H1 (cell line): ENCODE measurements at regions not wholly inside any gene's neighbourhood (a gene's known extent, or its start where the extent isn't known, plus 50 kb on each side); places are given as distances from the start of the nearest gene placed in this dataset.

Experiments used
- CTCF ChIA-PET: fragments of 300-600 bp; sonication (Branson Sonifier 250); formaldehyde crosslinking; loops from one replicate; lab custom pipeline; 2021; ENCODE audit not compliant: partially characterized antibody; lab: Charles Lee
- POLR2A ChIA-PET: fragments of 300-600 bp; sonication (Branson Sonifier 250); formaldehyde crosslinking; loops from one replicate; lab custom pipeline; 2021; ENCODE audit warnings: inconsistent platforms; ENCODE audit not compliant: partially characterized antibody; lab: Charles Lee
- DNase-seq, 2 experiments: peaks; one replicate each; pipeline versions ENCODE4 v3.0.0 to v3.0.0-alpha.2; 2010 to 2022; ENCODE audit warnings: low spot score in 2 of 2, low read depth in 1 of 2, mixed read lengths in 1 of 2
- FAIRE-seq: peaks from 2 replicates; lab custom pipeline; 2011; peaks lifted over from hg19 to GRCh38; lab: Jason Lieb, UNC
- H2AFZ ChIP-seq: 2 replicates; pipeline ENCODE4 v1.8.1; 2012; ENCODE audit warnings: low read length, inconsistent platforms
- H2AK5ac ChIP-seq: 2 replicates; pipeline ENCODE4 v1.6.1; 2013; ENCODE audit warnings: low read depth, low read length
- H2BK120ac ChIP-seq: replicated peaks from 2 replicates; pipeline ENCODE3; 2013; ENCODE audit warnings: low read depth, low read length, inconsistent platforms
- H2BK12ac ChIP-seq: 2 replicates; pipeline ENCODE4 v1.6.1; 2013; ENCODE audit warnings: low read depth, low read length
- H2BK15ac ChIP-seq: 2 replicates; pipeline ENCODE4 v1.6.1; 2013; ENCODE audit warnings: low read length
- H2BK20ac ChIP-seq: 2 replicates; pipeline ENCODE4 v1.6.1; 2013; ENCODE audit warnings: low read length
- H2BK5ac ChIP-seq: 2 replicates; pipeline ENCODE4 v1.6.1; 2013; ENCODE audit warnings: low read depth, low read length
- H3K14ac ChIP-seq: 2 replicates; pipeline ENCODE4 v1.6.1; 2013; ENCODE audit warnings: inconsistent platforms; ENCODE audit not compliant: insufficient read length
- H3K18ac ChIP-seq: 2 replicates; pipeline ENCODE4 v1.6.1; 2013; ENCODE audit warnings: low read length; ENCODE audit errors: extremely low read depth
- H3K23ac ChIP-seq: 2 replicates; pipeline ENCODE4 v1.6.1; 2013; ENCODE audit warnings: inconsistent platforms; ENCODE audit not compliant: insufficient read length
- H3K23me2 ChIP-seq: 2 replicates; pipeline ENCODE4 v1.6.1; 2013; ENCODE audit warnings: low read depth, low read length
- H3K27ac ChIP-seq: 2 replicates; pipeline ENCODE4 v1.6.1; 2011; ENCODE audit warnings: low read depth, low read length, inconsistent platforms
- H3K27me3 ChIP-seq, 4 experiments: replicated peaks in 1 of 4; 1 replicate in 1 of 4; 2 replicates in 3 of 4; pipeline versions ENCODE4 v1.6.1 to v1.8.1; 2011 to 2013; ENCODE audit warnings: low read length in 3 of 4, mild to moderate bottlenecking in 3 of 4, inconsistent platforms in 2 of 4, mixed read lengths in 2 of 4, moderate library complexity in 1 of 4; ENCODE audit not compliant: control insufficient read depth in 3 of 4, insufficient read depth in 3 of 4; ENCODE audit errors: extremely low read depth in 1 of 4
- H3K36me3 ChIP-seq, 4 experiments: 2 replicates each; pipeline versions ENCODE4 v1.6.1 to v1.8.1; 2011 to 2013; ENCODE audit warnings: mild to moderate bottlenecking in 4 of 4, low read length in 3 of 4, moderate library complexity in 2 of 4, control low read depth in 1 of 4, inconsistent platforms in 1 of 4; ENCODE audit not compliant: insufficient read depth in 4 of 4, control insufficient read depth in 2 of 4
- H3K4ac ChIP-seq: replicated peaks from 2 replicates; pipeline ENCODE3; 2013; ENCODE audit warnings: low read length, low read depth, mixed read lengths, inconsistent platforms; ENCODE audit not compliant: insufficient read length
- H3K4me1 ChIP-seq, 4 experiments: replicated peaks in 1 of 4; 1 replicate in 1 of 4; 2 replicates in 3 of 4; pipeline versions ENCODE4 v1.6.1 to v1.8.1; 2011 to 2013; ENCODE audit warnings: low read length in 3 of 4, inconsistent platforms in 2 of 4, mixed read lengths in 1 of 4; ENCODE audit not compliant: insufficient read depth in 4 of 4, control insufficient read depth in 3 of 4
- H3K4me2 ChIP-seq, 2 experiments: 2 replicates each; pipeline versions ENCODE4 v1.6.1 to v1.8.1; 2011 to 2013; ENCODE audit warnings: low read depth in 2 of 2, low read length in 2 of 2, control low read depth in 1 of 2, inconsistent platforms in 1 of 2, mild to moderate bottlenecking in 1 of 2; ENCODE audit not compliant: insufficient read depth in 1 of 2
- H3K4me3 ChIP-seq, 4 experiments: fragments of 200-600, 300-600 bp in 1 of 4; sonication (generic), shearing (Covaris generic), sonication (Bioruptor Twin) in 1 of 4; 2 replicates each; pipeline versions ENCODE4 v1.5.1 to v1.8.1; 2011 to 2016; ENCODE audit warnings: low read length in 4 of 4, low read depth in 3 of 4, control low read depth in 2 of 4, inconsistent platforms in 2 of 4, mild to moderate bottlenecking in 2 of 4, mixed read lengths in 1 of 4, moderate library complexity in 1 of 4; ENCODE audit not compliant: insufficient read depth in 2 of 4; ENCODE audit errors: extremely low read depth in 1 of 4
- H3K56ac ChIP-seq: replicated peaks from 2 replicates; pipeline ENCODE3; 2013; ENCODE audit warnings: low read depth, mild to moderate bottlenecking, mixed read lengths, low read length, inconsistent platforms; ENCODE audit not compliant: insufficient read length
- H3K79me1 ChIP-seq: 2 replicates; pipeline ENCODE4 v1.6.1; 2013; ENCODE audit warnings: low read depth, low read length, control low read depth
- H3K79me2 ChIP-seq, 2 experiments: 2 replicates each; pipeline versions ENCODE4 v1.6.1 to v1.8.1; 2012 to 2013; ENCODE audit warnings: low read length in 2 of 2, mild to moderate bottlenecking in 2 of 2, inconsistent platforms in 1 of 2; ENCODE audit not compliant: insufficient read depth in 2 of 2, control insufficient read depth in 1 of 2
- H3K9ac ChIP-seq, 4 experiments: replicated peaks in 1 of 4; 1 replicate in 1 of 4; 2 replicates in 3 of 4; pipeline versions ENCODE4 v1.6.1 to v1.8.1; 2011 to 2013; ENCODE audit warnings: low read depth in 3 of 4, low read length in 3 of 4, control low read depth in 2 of 4, mild to moderate bottlenecking in 2 of 4, moderate library complexity in 2 of 4, inconsistent platforms in 1 of 4; ENCODE audit errors: extremely low read depth in 1 of 4
- H3K9me3 ChIP-seq, 2 experiments: 2 replicates each; pipeline versions ENCODE4 v1.6.1 to v1.8.1; 2012 to 2013; ENCODE audit warnings: mild to moderate bottlenecking in 2 of 2, moderate library complexity in 2 of 2, control low read depth in 1 of 2, inconsistent platforms in 1 of 2, low read depth in 1 of 2, low read length in 1 of 2, mixed read lengths in 1 of 2; ENCODE audit not compliant: insufficient read depth in 2 of 2
- H4K20me1 ChIP-seq, 2 experiments: replicated peaks in 1 of 2; 2 replicates each; pipeline versions ENCODE3 to v1.8.1; 2011 to 2013; ENCODE audit warnings: inconsistent platforms in 2 of 2, low read length in 2 of 2, mild to moderate bottlenecking in 1 of 2; ENCODE audit not compliant: insufficient read depth in 2 of 2, control insufficient read depth in 1 of 2
- H4K5ac ChIP-seq: 2 replicates; pipeline ENCODE4 v1.6.1; 2013; ENCODE audit warnings: low read length, low read depth, mixed read lengths, inconsistent platforms; ENCODE audit not compliant: insufficient read length
- H4K8ac ChIP-seq: 2 replicates; pipeline ENCODE4 v1.8.0; 2013; ENCODE audit warnings: mild to moderate bottlenecking, moderate library complexity, low read length, inconsistent platforms; ENCODE audit not compliant: insufficient read depth; ENCODE audit errors: extremely low read depth
- H4K91ac ChIP-seq: replicated peaks from 2 replicates; pipeline ENCODE3; 2013; ENCODE audit warnings: low read length, mixed read lengths, inconsistent platforms; ENCODE audit not compliant: insufficient read length
- BCL11A ChIP-seq, 2 experiments: IDR thresholded peaks; one replicate each; pipeline ENCODE4 v1.6.1; 2011; ENCODE audit warnings: low read depth in 2 of 2, low read length in 2 of 2, mild to moderate bottlenecking in 2 of 2
- EP300 ChIP-seq, 2 experiments: IDR thresholded peaks; 1 replicate in 1 of 2; 2 replicates in 1 of 2; pipeline ENCODE4 v1.6.1; 2011 to 2012; ENCODE audit warnings: low read depth in 2 of 2, low read length in 2 of 2, mild to moderate bottlenecking in 2 of 2, borderline replicate concordance in 1 of 2, inconsistent platforms in 1 of 2, moderate library complexity in 1 of 2
- GABPA ChIP-seq: IDR thresholded peaks from 2 replicates; pipeline ENCODE4 v1.6.1; 2011; ENCODE audit warnings: mild to moderate bottlenecking, low read length, moderate library complexity, borderline replicate concordance; ENCODE audit not compliant: insufficient read depth
- WGBS, 2 experiments: shearing (Covaris generic) in 1 of 2; methylation state at CpG; one replicate each; pipeline versions ENCODE4 v1.1.6 to v1.1.7; 2013 to 2015; ENCODE audit warnings: low lambda C conversion rate in 2 of 2, mixed read lengths in 2 of 2, inconsistent platforms in 1 of 2, low coverage in 1 of 2, missing lambda C conversion rate in 1 of 2; ENCODE audit not compliant: insufficient replicate concordance in 2 of 2, insufficient coverage in 1 of 2, insufficient read length in 1 of 2; ENCODE audit errors: extremely low coverage in 1 of 2, missing lambda C conversion rate in 1 of 2; 5-methylcytosine and 5-hydroxymethylcytosine counted together

- no peak overlapping the region for H3K23ac ChIP-seq
- ChIA-PET CTCF (interaction anchor here (0.8 to 1.5 kb wide), 2 partner anchors 19 to 211 kb away, joined by 3 to 6 read pairs; no protein-coding TSS in a partner anchor), POLR2A (interaction anchor here (0.6 kb wide), 1 partner anchor 153 kb away, joined by 4 read pairs; no protein-coding TSS in a partner anchor)
- TF ChIP-seq EP300 (IDR thresholded peaks at IDR 0.05; ENCODE audit: borderline replicate concordance in 1 of 2, low read depth in 2 of 2, low read length in 2 of 2): no peak
- no peak for TF ChIP-seq GABPA
- no peak for TF ChIP-seq BCL11A (IDR thresholded peaks at IDR 0.05; ENCODE audit: low read depth in 2 of 2, low read length in 2 of 2)
- WGBS, 2 experiments: 91% methylated on average over 5 of the region's 5 CpGs; no CpG with 5 or more reads in 1 of the 2 experiments
- no peak overlapping the region for H3K4me3 ChIP-seq
- H2BK20ac ChIP-seq: no peak overlapping the region
- FAIRE-seq (no peak), DNase-seq (peak in 1 of 2 experiments; percentile 29)
- no peak overlapping the region for H3K4me2 ChIP-seq
- H2BK12ac ChIP-seq: no peak overlapping the region
- H3K4ac ChIP-seq: no peak overlapping the region
- H3K27me3 ChIP-seq: no peaks in the 10 kb centered on the region
- H3K27ac ChIP-seq: no peak overlapping the region
- H2AFZ ChIP-seq: no peak overlapping the region
- no peaks in the 10 kb centered on the region for H3K4me1 ChIP-seq
- no peaks in the 10 kb centered on the region for H3K36me3 ChIP-seq
- no peaks in the 10 kb centered on the region for H3K79me1 ChIP-seq
- H4K91ac ChIP-seq: no peak overlapping the region
- no peaks in the 10 kb centered on the region for H4K20me1 ChIP-seq
- H2BK5ac ChIP-seq: no peak overlapping the region
- H3K18ac ChIP-seq: no peak overlapping the region
- no peak overlapping the region for H3K9ac ChIP-seq
- no peaks in the 10 kb centered on the region for H3K79me2 ChIP-seq
- H4K5ac ChIP-seq: no peak overlapping the region
- no peaks in the 10 kb centered on the region for H3K9me3 ChIP-seq
- H2BK120ac ChIP-seq: no peak overlapping the region
- no peak overlapping the region for H3K56ac ChIP-seq
- no peak overlapping the region for H2AK5ac ChIP-seq
- no peak overlapping the region for H3K14ac ChIP-seq
- H3K23me2 ChIP-seq: no peaks in the 10 kb centered on the region
- H2BK15ac ChIP-seq: no peak overlapping the region
- H4K8ac ChIP-seq: no peak overlapping the region; the same call in 1 of the 2 replicates
Measured at GRCh38 chr20:23254034-23254433, 96.6 kb upstream of the NXT1 start.
